ENCODE measurements at regions not wholly inside any gene's neighbourhood (a gene's known extent, or its start where the extent isn't known, plus 50 kb on each side); places are given as distances from the start of the nearest gene placed in this dataset.

GRCh38 chr2:2610751-2611150, 279.7 kb upstream of the MYT1L start:
- TF ChIP-seq POLR2A (IDR thresholded peaks at IDR 0.05), result no peak
- TF ChIP-seq, protein P1, sequence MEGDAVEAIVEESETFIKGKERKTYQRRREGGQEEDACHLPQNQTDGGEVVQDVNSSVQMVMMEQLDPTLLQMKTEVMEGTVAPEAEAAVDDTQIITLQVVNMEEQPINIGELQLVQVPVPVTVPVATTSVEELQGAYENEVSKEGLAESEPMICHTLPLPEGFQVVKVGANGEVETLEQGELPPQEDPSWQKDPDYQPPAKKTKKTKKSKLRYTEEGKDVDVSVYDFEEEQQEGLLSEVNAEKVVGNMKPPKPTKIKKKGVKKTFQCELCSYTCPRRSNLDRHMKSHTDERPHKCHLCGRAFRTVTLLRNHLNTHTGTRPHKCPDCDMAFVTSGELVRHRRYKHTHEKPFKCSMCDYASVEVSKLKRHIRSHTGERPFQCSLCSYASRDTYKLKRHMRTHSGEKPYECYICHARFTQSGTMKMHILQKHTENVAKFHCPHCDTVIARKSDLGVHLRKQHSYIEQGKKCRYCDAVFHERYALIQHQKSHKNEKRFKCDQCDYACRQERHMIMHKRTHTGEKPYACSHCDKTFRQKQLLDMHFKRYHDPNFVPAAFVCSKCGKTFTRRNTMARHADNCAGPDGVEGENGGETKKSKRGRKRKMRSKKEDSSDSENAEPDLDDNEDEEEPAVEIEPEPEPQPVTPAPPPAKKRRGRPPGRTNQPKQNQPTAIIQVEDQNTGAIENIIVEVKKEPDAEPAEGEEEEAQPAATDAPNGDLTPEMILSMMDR (IDR thresholded peaks at IDR 0.05), result no peak

All from right lobe of liver (tissue), 4 donors.